ENCODE measurements at regions not wholly inside any gene's neighbourhood (a gene's known extent, or its start where the extent isn't known, plus 50 kb on each side); places are given as distances from the start of the nearest gene placed in this dataset.
A peak's percentile ranks its signal among the peaks of the same experiment; 100 is the strongest.

- Histone ChIP-seq H2BK5ac (ENCODE audit: low read depth, low read length, poor library complexity) (no peak overlapping the region), H2AK5ac (ENCODE audit: low read length) (no peak overlapping the region), H3K27me3 (ENCODE audit: insufficient read depth, low read length) (no peaks in the 10 kb centered on the region), H3K79me1 (ENCODE audit: low read length) (peaks cover 3% of the 10 kb centered on the region), H3K4me2 (ENCODE audit: low read length) (no peak overlapping the region), H3K9me3 (ENCODE audit: insufficient read depth, low read depth, low read length) (peaks cover 3% of the 10 kb centered on the region), H2AFZ (ENCODE audit: insufficient read depth, low read length, poor library complexity) (no peak overlapping the region), H4K91ac (ENCODE audit: low read depth, low read length) (peak overlapping the region; percentile 40), H3K18ac (ENCODE audit: low read length) (no peak overlapping the region), H2BK12ac (ENCODE audit: low read length) (no peak overlapping the region), H3K4me1 (ENCODE audit: control insufficient read depth in 1 of 2, insufficient read depth in 2 of 2, low read length in 2 of 2) (peaks cover 8 to 9% of the 10 kb centered on the region in 2 experiments), H3K9ac (ENCODE audit: low read length) (no peak overlapping the region), H3K27ac (ENCODE audit: low read depth, low read length) (no peak overlapping the region), H3K14ac (ENCODE audit: low read length) (peak overlapping the region; percentile 28), H3K36me3 (ENCODE audit: control insufficient read depth in 1 of 2, insufficient read depth in 2 of 2, low read length in 2 of 2) (no peaks in the 10 kb centered on the region), H4K8ac (ENCODE audit: low read depth, low read length) (peak overlapping the region; percentile 23), H3K23ac (ENCODE audit: low read length) (no peak overlapping the region), H3K4me3 (ENCODE audit: low read depth, low read length) (no peak overlapping the region), H2BK120ac (ENCODE audit: insufficient read depth, low read length, poor library complexity) (no peak overlapping the region), H3K79me2 (ENCODE audit: control insufficient read depth, insufficient read depth, low read length, poor library complexity) (no peaks in the 10 kb centered on the region), H3K4ac (ENCODE audit: low read depth, low read length) (no peak overlapping the region), H4K12ac (ENCODE audit: low read depth, low read length) (no peak overlapping the region)
- peak; percentile 40 to 44 for DNase-seq
- WGBS (ENCODE audit: extremely low coverage, insufficient coverage, insufficient read length), result no CpG with 5 or more reads among the region's 14 CpGs
These were observed 156.1 kb upstream of the ID2 start for GRCh38 chr2:8525582-8526402.

- no peak overlapping the region for H2BK120ac ChIP-seq (ENCODE audit: insufficient read depth, low read length, poor library complexity)
- no peak overlapping the region for H2BK12ac ChIP-seq (ENCODE audit: low read length)
- no peaks in the 10 kb centered on the region for H3K36me3 ChIP-seq (ENCODE audit: control insufficient read depth in 1 of 2, insufficient read depth in 2 of 2, low read length in 2 of 2)
- no peak overlapping the region for H4K8ac ChIP-seq (ENCODE audit: low read depth, low read length)
- H3K4ac ChIP-seq (ENCODE audit: low read depth, low read length), result no peak overlapping the region
- H2AK5ac ChIP-seq (ENCODE audit: low read length), result no peak overlapping the region
- H2AFZ ChIP-seq (ENCODE audit: insufficient read depth, low read length, poor library complexity), result no peak overlapping the region
- H4K12ac ChIP-seq (ENCODE audit: low read depth, low read length), result no peak overlapping the region
- no peak overlapping the region for H3K4me3 ChIP-seq (ENCODE audit: low read depth, low read length)
- H4K91ac ChIP-seq (ENCODE audit: low read depth, low read length), result no peak overlapping the region
- no peak overlapping the region for H3K4me2 ChIP-seq (ENCODE audit: low read length)
- H3K18ac ChIP-seq (ENCODE audit: low read length), result no peak overlapping the region
- H3K9ac ChIP-seq (ENCODE audit: low read length), result no peak overlapping the region
- peaks cover 8 to 9% of the 10 kb centered on the region in 2 experiments for H3K4me1 ChIP-seq (ENCODE audit: control insufficient read depth in 1 of 2, insufficient read depth in 2 of 2, low read length in 2 of 2)
- no peak overlapping the region for H3K23ac ChIP-seq (ENCODE audit: low read length)
- H3K14ac ChIP-seq (ENCODE audit: low read length), result no peak overlapping the region
- no peak for DNase-seq
- no peaks in the 10 kb centered on the region for H3K27me3 ChIP-seq (ENCODE audit: insufficient read depth, low read length)
- no peak overlapping the region for H2BK5ac ChIP-seq (ENCODE audit: low read depth, low read length, poor library complexity)
- peaks cover 3% of the 10 kb centered on the region for H3K79me1 ChIP-seq (ENCODE audit: low read length)
- H3K9me3 ChIP-seq (ENCODE audit: insufficient read depth, low read depth, low read length), result peaks cover 3% of the 10 kb centered on the region
- WGBS (ENCODE audit: extremely low coverage, insufficient coverage, insufficient read length), result no CpG with 5 or more reads among the region's 3 CpGs
- H3K27ac ChIP-seq (ENCODE audit: low read depth, low read length), result no peak overlapping the region
- H3K79me2 ChIP-seq (ENCODE audit: control insufficient read depth, insufficient read depth, low read length, poor library complexity), result no peaks in the 10 kb centered on the region
These were observed 155.5 kb upstream of the ID2 start for GRCh38 chr2:8526403-8526696.

GRCh38 chr2:8527031-8527430 lies 154.8 kb upstream of the ID2 start:
- no peak overlapping the region for H3K18ac ChIP-seq (ENCODE audit: low read length)
- peak overlapping the region; percentile 21 for H2BK12ac ChIP-seq (ENCODE audit: low read length)
- H3K79me1 ChIP-seq (ENCODE audit: low read length), result peaks cover 3% of the 10 kb centered on the region
- H3K27ac ChIP-seq (ENCODE audit: low read depth, low read length), result no peak overlapping the region
- no peak overlapping the region for H3K4me2 ChIP-seq (ENCODE audit: low read length)
- H3K36me3 ChIP-seq (ENCODE audit: control insufficient read depth in 1 of 2, insufficient read depth in 2 of 2, low read length in 2 of 2), result no peaks in the 10 kb centered on the region
- H3K9ac ChIP-seq (ENCODE audit: low read length), result no peak overlapping the region
- H3K4ac ChIP-seq (ENCODE audit: low read depth, low read length), result no peak overlapping the region
- H4K8ac ChIP-seq (ENCODE audit: low read depth, low read length), result no peak overlapping the region
- H3K23ac ChIP-seq (ENCODE audit: low read length), result no peak overlapping the region
- H3K79me2 ChIP-seq (ENCODE audit: control insufficient read depth, insufficient read depth, low read length, poor library complexity), result no peaks in the 10 kb centered on the region
- H4K12ac ChIP-seq (ENCODE audit: low read depth, low read length), result no peak overlapping the region
- H3K4me1 ChIP-seq (ENCODE audit: control insufficient read depth in 1 of 2, insufficient read depth in 2 of 2, low read length in 2 of 2), result peaks cover 8 to 9% of the 10 kb centered on the region in 2 experiments
- no peak overlapping the region for H2BK120ac ChIP-seq (ENCODE audit: insufficient read depth, low read length, poor library complexity)
- H2BK5ac ChIP-seq (ENCODE audit: low read depth, low read length, poor library complexity), result no peak overlapping the region
- peak overlapping the region; percentile 33 for H4K91ac ChIP-seq (ENCODE audit: low read depth, low read length)
- H2AFZ ChIP-seq (ENCODE audit: insufficient read depth, low read length, poor library complexity), result no peak overlapping the region
- peaks cover 3% of the 10 kb centered on the region for H3K9me3 ChIP-seq (ENCODE audit: insufficient read depth, low read depth, low read length)
- DNase-seq, result no peak
- no peaks in the 10 kb centered on the region for H3K27me3 ChIP-seq (ENCODE audit: insufficient read depth, low read length)
- no peak overlapping the region for H3K14ac ChIP-seq (ENCODE audit: low read length)
- no CpG with 5 or more reads among the region's 4 CpGs for WGBS (ENCODE audit: extremely low coverage, insufficient coverage, insufficient read length)
- peak overlapping the region; percentile 31 for H2AK5ac ChIP-seq (ENCODE audit: low read length)
- H3K4me3 ChIP-seq (ENCODE audit: low read depth, low read length), result no peak overlapping the region

GRCh38 chr2:8527676-8528075 lies 154.2 kb upstream of the ID2 start:
- WGBS (ENCODE audit: extremely low coverage, insufficient coverage, insufficient read length), result no CpG with 5 or more reads among the region's 4 CpGs

More at GRCh38 chr2:8527676-8528075, 154.2 kb upstream of the ID2 start:
- H3K27ac ChIP-seq (ENCODE audit: low read depth, low read length), result no peak overlapping the region
- no peak overlapping the region for H2AK5ac ChIP-seq (ENCODE audit: low read length)
- no peak overlapping the region for H3K23ac ChIP-seq (ENCODE audit: low read length)
- H2BK120ac ChIP-seq (ENCODE audit: insufficient read depth, low read length, poor library complexity), result no peak overlapping the region
- H2BK5ac ChIP-seq (ENCODE audit: low read depth, low read length, poor library complexity), result no peak overlapping the region
- no peak overlapping the region for H4K91ac ChIP-seq (ENCODE audit: low read depth, low read length)
- no peak overlapping the region for H2BK12ac ChIP-seq (ENCODE audit: low read length)
- no peak overlapping the region for H4K12ac ChIP-seq (ENCODE audit: low read depth, low read length)
- H3K9ac ChIP-seq (ENCODE audit: low read length), result no peak overlapping the region
- no peak overlapping the region for H2AFZ ChIP-seq (ENCODE audit: insufficient read depth, low read length, poor library complexity)
- no peak overlapping the region for H3K4me3 ChIP-seq (ENCODE audit: low read depth, low read length)
- H3K18ac ChIP-seq (ENCODE audit: low read length), result no peak overlapping the region
- no peak for DNase-seq
- H3K4me1 ChIP-seq (ENCODE audit: control insufficient read depth in 1 of 2, insufficient read depth in 2 of 2, low read length in 2 of 2), result peaks cover 8 to 9% of the 10 kb centered on the region in 2 experiments
- H3K9me3 ChIP-seq (ENCODE audit: insufficient read depth, low read depth, low read length), result peaks cover 4% of the 10 kb centered on the region
- no peaks in the 10 kb centered on the region for H3K27me3 ChIP-seq (ENCODE audit: insufficient read depth, low read length)
- H3K14ac ChIP-seq (ENCODE audit: low read length), result no peak overlapping the region
- H4K8ac ChIP-seq (ENCODE audit: low read depth, low read length), result no peak overlapping the region
- H3K4me2 ChIP-seq (ENCODE audit: low read length), result no peak overlapping the region
- H3K79me1 ChIP-seq (ENCODE audit: low read length), result peaks cover 3% of the 10 kb centered on the region
- H3K36me3 ChIP-seq (ENCODE audit: control insufficient read depth in 1 of 2, insufficient read depth in 2 of 2, low read length in 2 of 2), result no peaks in the 10 kb centered on the region
- no peaks in the 10 kb centered on the region for H3K79me2 ChIP-seq (ENCODE audit: control insufficient read depth, insufficient read depth, low read length, poor library complexity)
- no peak overlapping the region for H3K4ac ChIP-seq (ENCODE audit: low read depth, low read length)

All from trophoblast cell (in vitro differentiated cells and primary cell).